GM12875 (cell line): ENCODE measurements at regions not wholly inside any gene's neighbourhood (a gene's known extent, or its start where the extent isn't known, plus 50 kb on each side); places are given as distances from the start of the nearest gene placed in this dataset.
"Not testable (repeated sequence)": the region's sequence is repeated elsewhere in the genome, so short reads cannot be mapped to it uniquely, and the experiment has no call there.

Experiments
- H3K4me3 ChIP-seq: one replicate; pipeline ENCODE4 v1.5.1; 2011; ENCODE audit warnings: low read depth, low read length, control low read depth
- TF ChIP-seq, protein P1 (sequence below): IDR thresholded peaks from 2 replicates; pipeline ENCODE4 v1.5.1; 2011; ENCODE audit warnings: low read depth, mild to moderate bottlenecking, control low read depth, inconsistent platforms, low read length, moderate library complexity, borderline replicate concordance; ENCODE audit not compliant: insufficient read depth

DNA sequence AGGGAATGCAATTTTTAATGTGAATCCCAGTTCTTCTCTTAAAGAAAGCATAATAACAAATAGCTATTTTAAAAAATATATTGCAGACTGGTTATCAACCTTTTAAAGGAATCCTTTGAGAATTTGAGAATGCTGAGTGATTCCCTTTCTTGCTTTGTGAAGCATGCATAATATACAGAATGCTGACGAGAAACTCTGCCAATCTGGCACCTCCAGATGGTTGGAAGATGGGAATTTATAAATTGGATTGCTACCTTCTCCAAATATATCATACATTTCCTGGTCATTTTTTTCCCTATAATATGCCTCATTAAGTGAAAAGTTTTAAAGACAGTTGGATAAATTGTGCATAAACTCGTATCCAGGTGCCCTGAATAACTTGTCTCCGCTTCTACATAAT, 333.9 kb upstream of the ARPP21 start:
- no peak overlapping the region for H3K4me3 ChIP-seq
- TF ChIP-seq, protein P1, sequence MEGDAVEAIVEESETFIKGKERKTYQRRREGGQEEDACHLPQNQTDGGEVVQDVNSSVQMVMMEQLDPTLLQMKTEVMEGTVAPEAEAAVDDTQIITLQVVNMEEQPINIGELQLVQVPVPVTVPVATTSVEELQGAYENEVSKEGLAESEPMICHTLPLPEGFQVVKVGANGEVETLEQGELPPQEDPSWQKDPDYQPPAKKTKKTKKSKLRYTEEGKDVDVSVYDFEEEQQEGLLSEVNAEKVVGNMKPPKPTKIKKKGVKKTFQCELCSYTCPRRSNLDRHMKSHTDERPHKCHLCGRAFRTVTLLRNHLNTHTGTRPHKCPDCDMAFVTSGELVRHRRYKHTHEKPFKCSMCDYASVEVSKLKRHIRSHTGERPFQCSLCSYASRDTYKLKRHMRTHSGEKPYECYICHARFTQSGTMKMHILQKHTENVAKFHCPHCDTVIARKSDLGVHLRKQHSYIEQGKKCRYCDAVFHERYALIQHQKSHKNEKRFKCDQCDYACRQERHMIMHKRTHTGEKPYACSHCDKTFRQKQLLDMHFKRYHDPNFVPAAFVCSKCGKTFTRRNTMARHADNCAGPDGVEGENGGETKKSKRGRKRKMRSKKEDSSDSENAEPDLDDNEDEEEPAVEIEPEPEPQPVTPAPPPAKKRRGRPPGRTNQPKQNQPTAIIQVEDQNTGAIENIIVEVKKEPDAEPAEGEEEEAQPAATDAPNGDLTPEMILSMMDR, result no peak

DNA sequence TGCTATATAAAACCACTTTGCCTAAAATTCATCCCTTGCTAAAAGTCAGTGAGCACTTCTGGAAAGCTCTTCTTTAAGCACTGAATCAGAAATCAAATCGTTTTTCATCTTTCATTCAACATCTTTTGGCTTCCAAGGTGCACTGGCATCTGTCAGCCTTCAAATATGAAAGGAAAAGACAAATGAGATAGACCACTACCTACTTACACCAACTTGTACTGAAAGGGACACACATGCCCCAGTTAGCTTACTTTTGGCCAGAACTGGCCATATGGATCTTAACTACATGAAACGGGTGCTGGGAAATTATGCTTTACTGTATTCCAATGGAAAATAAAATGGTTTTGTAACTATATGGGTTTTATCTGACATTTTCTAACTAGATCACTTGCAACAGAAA, 332.0 kb upstream of the ARPP21 start:
- no peak overlapping the region for H3K4me3 ChIP-seq
- TF ChIP-seq, protein P1, result no peak

DNA sequence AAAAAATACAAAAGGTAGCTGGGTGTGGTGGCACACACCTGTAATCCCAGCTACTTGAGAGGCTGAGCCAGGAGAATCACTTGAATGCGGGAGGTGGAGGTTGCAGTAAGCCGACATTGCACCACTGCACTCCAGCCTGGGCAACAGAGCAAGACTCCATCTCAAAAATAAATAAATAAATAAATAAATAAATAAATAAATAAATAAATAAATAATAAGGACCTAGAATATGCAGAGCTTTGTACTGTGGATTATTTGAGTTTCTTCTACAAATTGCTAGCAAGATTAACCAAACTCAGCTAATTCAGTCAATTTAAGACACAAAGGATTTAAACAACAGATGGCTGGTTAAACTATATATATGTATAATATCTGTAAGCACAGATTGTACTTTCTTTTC, 322.5 kb upstream of the ARPP21 start:
- not testable (repeated sequence) for H3K4me3 ChIP-seq

DNA sequence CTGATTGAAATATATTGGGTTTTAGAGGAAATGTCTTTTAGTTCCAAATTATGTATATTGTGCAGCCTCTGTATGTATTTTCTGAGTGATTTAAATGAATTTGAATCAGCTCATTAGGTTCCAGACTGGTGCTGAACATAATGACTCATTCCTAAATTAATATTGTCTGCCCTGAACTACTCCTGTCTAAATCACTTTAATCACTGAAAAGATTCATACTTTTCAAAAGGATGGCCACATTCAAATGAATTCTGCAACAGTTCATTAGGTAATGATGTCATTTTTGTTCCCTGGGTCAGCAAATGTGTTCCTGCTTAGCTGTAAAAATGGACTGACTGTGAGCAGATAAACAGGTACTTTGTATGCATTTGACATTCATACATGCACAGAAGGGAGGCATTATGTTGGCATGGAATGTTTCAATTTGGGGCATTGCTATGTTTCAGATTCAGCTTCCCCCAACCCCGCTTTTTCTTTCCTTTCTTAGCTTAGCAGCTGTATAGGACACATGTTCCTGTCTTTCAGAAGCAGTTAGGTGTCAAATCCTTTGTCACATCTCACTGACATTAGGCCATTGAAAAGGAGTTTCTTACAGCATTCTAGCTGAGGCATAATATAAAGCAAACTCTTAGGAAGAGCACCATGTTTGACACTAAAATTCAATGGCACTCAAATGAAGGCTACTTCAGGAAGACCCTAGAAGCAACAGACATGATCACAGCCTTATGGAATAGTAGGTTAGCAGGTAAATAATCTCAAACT, 318.5 kb upstream of the ARPP21 start:
- H3K4me3 ChIP-seq, result no peak overlapping the region
- TF ChIP-seq, protein P1, result no peak

DNA sequence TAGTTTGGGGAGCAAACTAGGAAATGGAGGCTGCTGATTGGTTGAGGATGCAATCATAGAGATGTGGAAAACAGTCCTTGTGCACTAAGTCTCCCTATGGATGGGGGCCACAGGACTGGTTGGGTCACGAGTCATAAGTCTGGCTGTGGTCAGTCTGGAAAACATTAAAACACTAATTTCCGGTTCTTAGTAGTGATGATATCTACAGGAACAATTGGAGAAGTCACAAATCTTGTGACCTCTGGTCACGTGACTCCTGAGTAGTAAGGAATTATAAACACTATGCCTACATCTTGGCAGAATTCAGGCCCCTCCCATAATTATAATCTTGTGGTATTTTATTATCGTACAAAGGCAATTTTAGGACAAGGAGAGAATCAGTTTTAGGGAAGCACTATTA, 317.3 kb upstream of the ARPP21 start:
- TF ChIP-seq, protein P1, result no peak
- H3K4me3 ChIP-seq, result no peak overlapping the region

DNA sequence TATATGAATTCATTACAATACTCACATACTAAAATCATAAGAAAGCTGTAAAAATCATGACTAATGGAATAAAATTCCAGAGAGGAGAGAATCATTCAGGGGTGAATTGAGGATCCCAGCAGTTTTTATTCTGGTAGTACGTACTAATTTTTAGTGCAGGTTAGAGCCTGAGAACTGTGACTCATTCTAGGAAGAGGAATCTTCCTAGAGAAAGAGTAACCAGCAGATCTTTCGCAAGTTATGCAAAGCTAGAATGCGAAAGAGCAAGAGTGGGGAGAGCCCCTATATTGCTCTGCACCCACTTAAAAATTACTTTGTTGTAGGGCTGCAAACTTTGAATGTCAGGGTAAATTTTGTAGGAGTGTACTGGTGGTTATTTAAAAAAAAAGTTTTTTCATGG, 303.6 kb upstream of the ARPP21 start:
- TF ChIP-seq, protein P1, result no peak
- H3K4me3 ChIP-seq, result no peak overlapping the region

DNA sequence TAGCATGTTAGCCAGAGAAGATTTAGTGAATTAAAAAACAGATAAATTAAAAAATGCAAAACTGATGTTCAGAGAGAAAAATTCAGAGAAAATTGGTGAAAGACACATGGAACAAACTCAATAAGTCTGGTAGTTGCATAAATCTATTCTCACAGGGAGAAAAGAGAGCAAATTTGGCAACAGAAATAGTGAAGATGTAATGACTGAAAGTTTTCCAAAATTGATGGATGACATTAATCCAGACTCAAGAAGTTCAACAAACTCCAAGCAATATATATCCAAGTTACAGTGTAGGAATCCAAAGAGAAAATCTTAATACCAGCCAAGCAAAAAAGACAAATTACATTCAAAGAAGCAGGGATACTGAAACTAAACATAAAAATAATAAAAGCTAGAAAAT, 302.7 kb upstream of the ARPP21 start:
- TF ChIP-seq, protein P1, result no peak
- H3K4me3 ChIP-seq, result no peak overlapping the region
